C4-2B (cell line): ENCODE measurements at regions not wholly inside any gene's neighbourhood (a gene's known extent, or its start where the extent isn't known, plus 50 kb on each side); places are given as distances from the start of the nearest gene placed in this dataset.

ENCODE experiments used
- H3K27ac ChIP-seq: fragments of 450-650 bp; 2 replicates; pipeline ENCODE4 v1.5.1; 2017
- ZFX ChIP-seq: fragments of 450-650 bp; IDR thresholded peaks from 2 replicates; pipeline ENCODE4 v1.6.1; 2017
- TF ChIP-seq, protein P1 (sequence below): fragments of 450-650 bp; conservative IDR thresholded peaks from 2 replicates; pipeline ENCODE4 v1.5.1; 2017; ENCODE audit warnings: mild to moderate bottlenecking

DNA sequence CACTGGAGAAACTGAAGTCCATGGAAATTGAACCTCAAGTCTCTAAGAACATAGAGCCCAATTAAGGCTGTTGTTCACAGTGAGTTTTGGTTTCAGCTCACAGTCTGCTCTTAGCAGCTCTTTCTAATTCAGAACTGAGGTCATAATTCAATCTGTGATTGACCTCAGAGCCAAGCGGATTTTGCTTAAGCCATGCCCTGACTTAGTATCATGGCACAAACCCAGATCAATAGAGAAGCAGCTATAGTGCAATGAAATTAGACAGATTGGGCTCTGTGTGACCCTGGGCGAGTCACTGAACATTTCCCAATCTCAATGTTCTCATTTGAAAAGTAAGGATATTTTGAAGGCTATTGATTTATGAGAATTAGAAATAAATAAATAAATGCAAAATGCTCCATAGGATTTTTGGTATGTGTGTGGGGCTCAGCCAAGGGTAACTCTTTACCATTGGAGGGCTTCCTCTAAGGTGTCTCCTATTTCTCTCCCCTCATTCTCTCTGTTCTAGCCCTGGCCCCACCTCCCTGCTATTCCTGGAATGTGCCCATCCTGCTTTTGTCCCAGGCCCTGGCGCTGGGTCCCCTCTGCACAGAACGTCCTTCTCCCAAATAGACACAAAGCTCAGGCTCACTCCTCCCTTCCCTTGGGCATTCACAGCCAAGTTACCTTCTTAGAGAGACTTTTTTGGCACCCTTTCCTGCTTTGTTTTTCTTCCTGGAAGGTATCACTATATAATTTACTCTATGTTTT, 239.6 kb downstream of the LPIN1 start:
- no peak for TF ChIP-seq ZFX
- TF ChIP-seq, protein P1, sequence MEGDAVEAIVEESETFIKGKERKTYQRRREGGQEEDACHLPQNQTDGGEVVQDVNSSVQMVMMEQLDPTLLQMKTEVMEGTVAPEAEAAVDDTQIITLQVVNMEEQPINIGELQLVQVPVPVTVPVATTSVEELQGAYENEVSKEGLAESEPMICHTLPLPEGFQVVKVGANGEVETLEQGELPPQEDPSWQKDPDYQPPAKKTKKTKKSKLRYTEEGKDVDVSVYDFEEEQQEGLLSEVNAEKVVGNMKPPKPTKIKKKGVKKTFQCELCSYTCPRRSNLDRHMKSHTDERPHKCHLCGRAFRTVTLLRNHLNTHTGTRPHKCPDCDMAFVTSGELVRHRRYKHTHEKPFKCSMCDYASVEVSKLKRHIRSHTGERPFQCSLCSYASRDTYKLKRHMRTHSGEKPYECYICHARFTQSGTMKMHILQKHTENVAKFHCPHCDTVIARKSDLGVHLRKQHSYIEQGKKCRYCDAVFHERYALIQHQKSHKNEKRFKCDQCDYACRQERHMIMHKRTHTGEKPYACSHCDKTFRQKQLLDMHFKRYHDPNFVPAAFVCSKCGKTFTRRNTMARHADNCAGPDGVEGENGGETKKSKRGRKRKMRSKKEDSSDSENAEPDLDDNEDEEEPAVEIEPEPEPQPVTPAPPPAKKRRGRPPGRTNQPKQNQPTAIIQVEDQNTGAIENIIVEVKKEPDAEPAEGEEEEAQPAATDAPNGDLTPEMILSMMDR, result no peak

DNA sequence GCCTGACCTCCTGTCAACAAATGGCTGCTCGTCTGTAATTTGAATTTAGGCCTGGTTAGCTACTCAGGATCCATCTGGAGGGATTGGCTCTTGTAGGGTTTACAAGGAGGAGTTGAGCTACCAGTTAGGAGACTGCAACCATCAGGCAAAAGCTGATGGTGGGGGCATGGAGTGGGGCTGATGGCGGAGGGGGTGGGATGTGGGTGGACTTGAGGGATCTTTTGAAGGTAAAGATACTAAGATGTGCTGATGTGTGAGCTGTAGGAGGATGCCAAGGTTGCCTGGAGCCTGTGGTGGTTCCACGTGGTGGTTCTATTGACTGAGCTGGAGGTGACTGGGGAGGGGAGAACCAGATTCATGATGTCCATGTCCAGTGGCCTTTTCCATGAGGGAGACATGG, 240.7 kb downstream of the LPIN1 start:
- TF ChIP-seq ZFX, result no peak
- TF ChIP-seq, protein P1, result no peak
- H3K27ac ChIP-seq, result no peak overlapping the region

More for the DNA sequence above, 239.6 kb downstream of the LPIN1 start:
- H3K27ac ChIP-seq, result no peak overlapping the region

DNA sequence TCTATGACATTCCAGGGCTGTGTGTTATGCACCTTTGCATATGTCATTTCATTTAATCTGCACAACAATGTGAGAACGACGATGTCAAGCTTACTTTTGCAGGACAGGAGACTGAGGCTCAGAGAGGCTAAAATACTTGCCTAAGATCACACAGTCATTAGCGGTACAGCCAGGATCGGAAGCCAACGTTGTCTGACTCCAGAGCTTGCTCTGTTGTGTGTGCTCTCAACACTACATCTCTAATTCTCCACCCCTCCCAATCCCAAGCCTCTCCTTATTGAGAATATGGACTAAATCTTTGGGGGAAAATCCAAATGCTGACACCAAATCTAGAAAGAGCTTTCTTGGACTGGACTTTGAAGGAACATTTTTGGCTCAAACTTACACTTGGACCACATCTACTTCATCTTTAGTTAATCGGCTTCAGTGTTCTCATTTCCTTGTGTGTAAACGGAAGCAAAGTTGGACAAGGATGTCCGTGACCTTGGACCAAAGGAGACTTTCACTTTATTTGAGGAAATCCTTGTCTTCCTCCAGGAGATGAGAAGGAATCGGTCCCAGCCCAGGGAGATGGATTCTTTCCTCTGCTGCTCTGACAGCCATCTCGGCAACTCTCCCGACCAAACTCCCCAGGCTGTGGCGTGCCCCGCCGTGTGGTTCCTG, 242.4 kb downstream of the LPIN1 start:
- TF ChIP-seq, protein P1, result no peak
- TF ChIP-seq ZFX, result no peak
- no peak overlapping the region for H3K27ac ChIP-seq

DNA sequence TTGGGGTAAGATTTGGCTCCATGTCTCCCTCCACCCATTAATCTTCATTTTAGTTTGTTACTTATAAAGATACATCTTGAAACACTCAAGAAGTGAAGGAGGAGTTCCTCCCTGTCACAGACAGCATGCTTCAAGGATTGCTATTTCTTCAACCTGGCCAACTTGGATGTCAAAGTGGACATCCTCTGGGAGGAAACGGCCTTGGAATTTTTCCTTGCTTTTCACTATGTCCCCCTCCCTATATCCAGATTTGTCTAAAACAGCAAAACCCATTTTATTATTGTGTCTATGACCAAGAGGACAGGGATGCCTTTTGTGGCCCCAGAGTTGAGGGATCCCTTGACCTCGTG, 242.9 kb downstream of the LPIN1 start:
- TF ChIP-seq, protein P1, result no peak
- no peak for TF ChIP-seq ZFX
- no peak overlapping the region for H3K27ac ChIP-seq

DNA sequence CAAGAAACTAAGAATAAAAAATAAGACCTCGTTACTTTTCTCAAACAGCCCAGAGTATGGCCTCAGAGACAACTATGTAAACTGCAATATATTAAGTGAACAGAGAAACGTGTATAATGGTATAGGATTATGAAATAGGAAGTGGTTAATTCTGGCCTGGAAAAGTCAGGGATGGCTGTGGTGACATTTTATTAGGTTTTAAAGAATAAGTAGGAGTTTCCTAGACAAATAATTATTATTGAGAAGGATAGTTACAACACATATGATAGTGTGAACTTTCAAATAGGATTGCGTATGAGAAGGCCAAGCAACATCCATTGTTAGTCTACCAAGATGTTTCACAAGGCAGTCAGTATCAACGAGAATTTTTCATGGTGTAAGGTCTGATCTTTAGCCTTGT, 244.1 kb downstream of the LPIN1 start:
- H3K27ac ChIP-seq, result no peak overlapping the region
- no peak for TF ChIP-seq ZFX
- TF ChIP-seq, protein P1, result no peak

DNA sequence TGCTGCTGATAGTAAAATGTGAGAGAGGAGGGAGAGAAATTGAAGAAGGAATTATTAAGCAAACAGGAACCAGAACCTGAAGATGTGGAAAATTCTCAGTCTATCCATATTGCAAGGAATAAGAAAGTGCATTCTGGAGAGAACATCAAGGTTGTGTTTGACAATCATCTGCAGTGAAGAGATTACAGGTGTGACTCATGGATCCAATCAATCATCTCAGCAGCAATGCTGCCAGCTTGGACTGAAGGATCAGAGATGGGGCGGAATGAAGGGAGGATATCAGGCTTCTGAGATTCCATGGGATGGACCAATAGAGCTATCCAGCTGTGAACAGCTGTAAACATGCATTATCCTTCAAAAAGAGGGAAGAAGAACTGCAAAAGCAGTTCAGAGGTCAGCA, 247.3 kb downstream of the LPIN1 start:
- TF ChIP-seq, protein P1, result no peak
- TF ChIP-seq ZFX, result no peak
- no peak overlapping the region for H3K27ac ChIP-seq

DNA sequence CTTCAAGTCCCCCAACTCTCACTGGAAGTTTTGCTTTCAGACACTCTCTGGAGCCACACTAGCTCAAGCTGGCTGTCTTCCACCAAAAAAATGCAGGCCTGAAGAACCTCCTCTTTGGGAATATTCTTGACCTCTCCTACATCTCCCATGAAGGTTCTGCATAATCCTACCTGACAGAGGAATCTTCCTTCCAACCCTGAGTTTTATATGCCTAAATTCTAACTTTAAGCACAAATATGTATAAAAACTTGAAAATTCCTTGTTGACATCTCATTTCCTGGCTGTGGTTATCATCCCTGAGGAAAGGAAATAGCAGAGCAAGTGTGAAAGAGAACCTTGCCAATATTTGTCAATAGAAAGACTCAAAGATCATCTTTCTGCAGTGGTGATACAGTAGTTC, 249.0 kb downstream of the LPIN1 start:
- H3K27ac ChIP-seq, result no peak overlapping the region
- no peak for TF ChIP-seq ZFX
- TF ChIP-seq, protein P1, result no peak
